GM21447 (cell line): ENCODE measurements at regions not wholly inside any gene's neighbourhood (a gene's known extent, or its start where the extent isn't known, plus 50 kb on each side); places are given as distances from the start of the nearest gene placed in this dataset.
"Not testable (repeated sequence)": the region's sequence is repeated elsewhere in the genome, so short reads cannot be mapped to it uniquely, and the experiment has no call there.

ENCODE experiments used
- ATAC-seq: cut with Tn5 transposase; IDR thresholded peaks from one replicate; pipeline ENCODE4 v1.9.1; 2021; ENCODE audit not compliant: unreplicated experiment

- no peak for ATAC-seq
Measured at GRCh38 chr10:125554753-125555152, 128.2 kb downstream of the TEX36 start.

- no peak for ATAC-seq
Measured at GRCh38 chr10:125554016-125554703, 128.8 kb downstream of the TEX36 start.

- ATAC-seq = no peak
Measured at GRCh38 chr10:125553091-125553490, 129.9 kb downstream of the TEX36 start.

- ATAC-seq = no peak
Measured at GRCh38 chr10:125551247-125551646, 131.7 kb downstream of the TEX36 start.

GRCh38 chr10:125550362-125550761, 132.6 kb downstream of the TEX36 start:
- no peak for ATAC-seq

GRCh38 chr10:125549653-125550052, 133.3 kb downstream of the TEX36 start:
- ATAC-seq = no peak

- ATAC-seq = no peak
Measured at GRCh38 chr10:125548878-125549277, 134.1 kb downstream of the TEX36 start.

GRCh38 chr10:125548356-125548755, 134.6 kb downstream of the TEX36 start:
- no peak for ATAC-seq

GRCh38 chr10:125547010-125547650, 135.8 kb downstream of the TEX36 start:
- ATAC-seq = no peak

GRCh38 chr10:125543796-125544195, 139.2 kb downstream of the TEX36 start:
- no peak for ATAC-seq

- ATAC-seq = no peak
Measured at GRCh38 chr10:125538947-125539731, 143.8 kb downstream of the TEX36 start.

GRCh38 chr10:125536236-125536635, 146.7 kb downstream of the TEX36 start:
- ATAC-seq = no peak

GRCh38 chr10:125535559-125535958, 147.4 kb downstream of the TEX36 start:
- ATAC-seq = no peak

GRCh38 chr10:125534515-125534914, 148.4 kb downstream of the TEX36 start:
- ATAC-seq = no peak

GRCh38 chr10:125533866-125534265, 149.1 kb downstream of the TEX36 start:
- no peak for ATAC-seq

- ATAC-seq = no peak
Measured at GRCh38 chr10:125531465-125531864, 151.5 kb downstream of the TEX36 start.

GRCh38 chr10:125523347-125523746, 159.6 kb downstream of the TEX36 start:
- ATAC-seq = no peak

GRCh38 chr10:125521721-125522680, 161.0 kb downstream of the TEX36 start:
- ATAC-seq = peak; percentile 63

GRCh38 chr10:125520968-125521367, 162.0 kb downstream of the TEX36 start:
- ATAC-seq = no peak

GRCh38 chr10:125518397-125518796, 164.6 kb downstream of the TEX36 start:
- ATAC-seq = not testable (repeated sequence)

GRCh38 chr10:125515571-125515970, 167.4 kb downstream of the TEX36 start:
- ATAC-seq = no peak
